Dermis microvascular lymphatic vessel endothelial cell (primary cell): ENCODE measurements at regions not wholly inside any gene's neighbourhood (a gene's known extent, or its start where the extent isn't known, plus 50 kb on each side); places are given as distances from the start of the nearest gene placed in this dataset.
"Not testable (repeated sequence)": the region's sequence is repeated elsewhere in the genome, so short reads cannot be mapped to it uniquely, and the experiment has no call there.

Experiments used
- DNase-seq, 2 donors: peaks; one replicate each; pipeline versions ENCODE4 v3.0.0 to v3.0.0-alpha.2; 2010; ENCODE audit warnings: low read depth in 2 of 2

DNA sequence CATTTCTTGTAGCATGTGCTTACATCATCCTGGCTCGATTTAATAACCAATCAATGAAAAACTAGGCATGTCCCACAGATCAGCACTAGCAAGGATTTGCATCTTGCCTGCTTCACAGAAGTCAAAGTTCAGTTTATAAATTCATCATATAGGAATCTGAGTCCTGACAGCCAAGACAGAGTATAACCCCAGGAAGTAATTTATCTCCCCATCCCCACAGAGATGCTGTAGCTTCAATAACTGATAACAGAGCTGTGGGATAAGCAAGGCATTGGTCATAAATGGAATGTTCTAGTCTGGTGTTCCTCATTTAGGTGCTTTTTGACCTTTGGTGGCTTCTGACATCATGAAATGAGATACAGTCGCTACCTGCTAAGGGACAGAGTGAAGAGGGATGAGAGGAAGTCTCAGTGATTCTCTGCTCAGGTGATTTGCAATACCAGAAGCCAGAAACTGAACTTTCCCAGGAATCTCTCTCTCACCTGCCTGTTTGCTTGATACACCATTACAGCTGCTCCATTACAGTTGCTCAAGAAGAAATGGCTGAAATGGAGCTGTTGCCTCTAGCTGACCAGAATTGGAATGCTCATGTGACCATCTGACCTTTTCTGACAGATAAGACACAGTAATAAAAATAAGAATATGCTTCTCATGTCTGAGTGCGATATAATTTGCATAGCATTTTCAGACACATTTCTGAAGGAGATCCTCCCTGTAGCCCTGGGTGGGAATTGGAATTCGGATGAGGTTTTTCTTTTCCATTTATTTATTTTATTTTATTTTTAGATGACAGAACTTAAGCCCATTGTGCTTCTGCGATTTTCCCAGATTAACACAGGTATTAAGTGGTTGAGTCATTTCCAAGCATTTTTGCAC, 217.1 kb upstream of the KCNMB2 start:
- no peak for DNase-seq

DNA sequence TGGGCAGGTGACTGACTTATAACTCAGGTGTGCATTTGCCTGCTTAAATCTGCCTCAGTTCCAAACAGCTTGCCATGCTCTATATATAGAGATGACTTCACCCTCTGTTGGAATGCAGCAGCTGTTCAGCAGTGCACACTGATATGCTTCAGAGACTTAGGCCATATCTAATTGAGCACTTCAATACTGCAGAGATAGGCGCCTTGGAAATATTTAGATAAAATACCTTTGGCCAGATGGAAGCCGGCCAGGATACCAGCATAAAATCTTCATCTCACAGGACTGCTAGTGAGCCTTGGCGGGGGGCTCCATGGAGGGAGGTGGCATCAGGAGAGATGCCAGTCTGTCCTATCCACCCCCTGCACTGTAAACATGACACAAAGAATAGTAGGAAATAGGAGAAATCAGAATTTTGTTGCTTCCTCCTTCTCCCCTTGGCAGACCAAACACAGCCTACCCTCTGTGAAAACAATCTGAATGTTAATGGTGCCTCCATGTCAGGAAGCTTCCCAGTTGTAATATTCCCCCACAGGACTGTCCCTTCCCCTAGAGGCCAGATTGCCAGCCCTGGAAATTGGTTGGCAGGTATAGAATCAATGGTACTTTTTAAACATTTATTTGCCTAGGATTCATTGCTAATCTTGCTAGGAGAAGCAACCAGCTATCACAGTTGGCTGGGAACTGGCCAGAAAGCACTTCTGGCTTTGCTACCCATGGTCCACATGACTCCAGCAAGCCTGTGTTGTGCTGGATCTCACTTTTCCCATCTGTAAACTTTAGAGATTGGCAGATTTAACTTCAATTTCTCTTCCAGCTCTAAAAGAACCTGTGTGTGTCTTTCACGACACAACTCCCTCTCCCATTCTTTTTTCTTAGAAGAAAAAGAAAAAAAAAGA, 215.5 kb upstream of the KCNMB2 start:
- peak; percentile 72 to 77 for DNase-seq

DNA sequence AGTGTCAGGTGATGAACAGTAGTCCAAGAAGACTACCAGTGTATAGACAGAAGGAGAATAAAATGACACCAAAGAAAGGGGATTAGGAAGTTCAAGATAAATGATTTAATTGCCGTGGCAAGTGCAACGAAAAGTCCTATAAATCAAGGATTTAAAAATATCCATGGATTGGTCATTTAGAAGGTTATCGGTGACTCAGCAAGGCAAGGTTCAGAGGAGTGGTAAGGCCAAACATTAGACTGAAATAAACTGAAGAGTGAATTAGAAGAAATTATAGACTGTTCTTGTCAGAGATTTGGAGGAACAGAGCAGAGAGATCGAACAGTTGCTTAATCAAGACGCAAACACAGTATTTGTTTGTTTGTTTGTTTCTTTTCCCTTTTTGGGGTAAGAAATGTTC, 211.9 kb upstream of the KCNMB2 start:
- DNase-seq: no peak

DNA sequence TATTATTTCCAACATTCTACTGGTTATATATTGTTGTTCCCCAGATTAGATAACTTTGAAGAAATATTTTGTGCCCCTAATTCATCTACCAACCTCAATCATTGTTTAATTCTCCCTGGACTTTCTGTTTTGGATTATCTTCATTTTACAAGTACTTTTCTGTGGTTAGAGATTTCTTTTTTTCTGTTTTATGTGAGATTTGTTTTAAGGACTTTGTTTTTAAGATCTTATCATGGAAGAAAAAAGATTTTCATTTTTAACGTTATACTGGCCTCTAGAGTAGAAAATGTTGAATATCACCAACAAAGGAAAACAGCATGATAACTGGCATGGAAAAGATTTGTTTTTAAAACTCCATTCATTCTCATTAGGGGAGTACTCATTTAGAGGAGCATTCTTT, 210.9 kb upstream of the KCNMB2 start:
- DNase-seq: peak; percentile 50 to 53

DNA sequence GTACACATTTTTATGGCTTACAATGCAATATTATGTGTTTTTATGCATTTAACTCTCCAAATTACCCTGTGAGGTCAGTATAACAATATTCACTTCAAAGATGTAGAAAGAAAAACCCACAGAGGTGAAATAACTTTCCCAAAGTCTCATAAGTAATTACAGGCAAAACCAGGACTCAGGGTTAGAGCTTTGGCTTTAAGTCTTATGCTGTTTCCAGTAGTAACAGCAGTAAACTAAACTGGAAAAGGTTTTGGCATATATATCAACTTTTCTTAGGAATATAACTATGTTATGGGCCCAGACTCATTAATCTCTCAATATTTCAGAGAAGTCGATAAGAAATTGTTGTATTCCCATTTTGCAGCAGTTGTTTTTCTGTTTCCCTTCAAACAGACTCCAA, 206.3 kb upstream of the KCNMB2 start:
- no peak for DNase-seq

DNA sequence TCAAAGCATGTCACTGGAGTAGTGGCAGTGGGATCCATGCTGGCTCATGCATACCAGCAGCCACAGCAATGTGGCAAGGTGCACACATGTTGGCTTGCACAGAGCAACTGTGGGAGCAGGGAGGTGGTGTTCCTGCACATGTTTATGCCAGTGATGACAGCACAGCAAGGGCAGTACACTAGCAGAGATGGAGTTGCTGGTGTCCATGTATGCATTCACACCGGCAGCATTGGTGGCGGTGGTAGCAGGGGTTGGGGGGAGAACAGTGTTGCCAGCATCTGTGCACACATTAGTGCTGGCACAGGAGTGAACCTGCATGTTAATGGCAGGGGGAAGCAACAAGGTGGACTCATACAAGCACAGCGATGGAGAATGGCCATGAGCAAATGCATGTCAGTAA, 202.0 kb upstream of the KCNMB2 start:
- DNase-seq: no peak

DNA sequence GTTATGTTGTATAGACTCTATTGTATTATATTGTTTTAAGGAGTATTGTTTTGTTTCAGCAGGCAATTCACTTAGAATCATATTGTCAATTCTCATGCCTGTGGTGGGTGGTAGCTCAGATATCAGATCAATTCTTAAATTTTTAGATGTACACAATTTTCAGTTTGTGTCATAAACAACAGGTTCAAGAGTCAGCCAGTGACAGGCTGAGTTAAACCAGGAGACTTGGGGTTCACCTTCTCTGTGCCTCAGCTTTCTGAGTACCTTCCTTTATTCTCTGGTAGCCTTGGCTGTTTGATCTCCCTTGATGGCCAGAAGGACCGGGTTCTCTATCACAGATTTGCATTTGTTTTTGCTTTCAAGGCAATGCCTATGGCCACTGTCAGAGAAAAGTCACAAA, 199.9 kb upstream of the KCNMB2 start:
- DNase-seq: no peak

DNA sequence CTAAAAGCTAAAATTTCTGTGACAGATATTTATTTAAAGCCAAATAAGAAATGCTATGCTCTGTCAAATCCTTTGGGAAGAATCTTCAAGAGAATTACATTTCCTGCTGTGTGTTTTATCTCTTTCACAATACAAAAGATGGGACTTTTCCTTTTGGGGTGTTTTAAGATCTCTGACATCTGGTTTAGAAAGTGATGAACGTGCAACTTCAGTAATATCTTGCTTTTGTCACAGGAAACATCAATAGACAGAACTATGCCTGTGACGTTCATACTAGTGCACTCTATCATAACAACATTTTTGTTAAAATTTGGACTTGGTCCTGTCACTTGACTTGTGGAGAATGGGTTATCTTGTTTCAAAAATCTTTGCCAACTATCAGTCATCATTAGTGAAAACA, 195.7 kb upstream of the KCNMB2 start:
- DNase-seq: no peak

DNA sequence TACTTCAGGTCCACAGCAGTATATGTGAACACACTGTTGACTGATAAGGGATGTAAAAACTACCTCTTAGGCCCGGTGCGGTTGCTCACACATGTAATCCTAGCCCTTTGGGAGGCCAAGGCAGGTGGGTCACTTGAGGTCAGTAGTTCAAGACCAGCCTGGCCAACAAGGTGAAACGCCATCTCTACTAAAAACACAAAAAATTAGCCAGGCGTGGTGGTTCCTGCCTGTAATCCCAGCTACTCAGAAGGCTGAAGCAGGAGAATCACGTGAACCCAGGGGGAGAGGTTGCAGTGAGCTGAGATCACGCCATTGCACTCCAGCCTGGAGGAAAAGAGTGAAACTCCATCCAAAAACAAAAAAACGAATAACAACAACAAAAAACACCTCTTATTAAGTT, 194.6 kb upstream of the KCNMB2 start:
- no peak for DNase-seq

DNA sequence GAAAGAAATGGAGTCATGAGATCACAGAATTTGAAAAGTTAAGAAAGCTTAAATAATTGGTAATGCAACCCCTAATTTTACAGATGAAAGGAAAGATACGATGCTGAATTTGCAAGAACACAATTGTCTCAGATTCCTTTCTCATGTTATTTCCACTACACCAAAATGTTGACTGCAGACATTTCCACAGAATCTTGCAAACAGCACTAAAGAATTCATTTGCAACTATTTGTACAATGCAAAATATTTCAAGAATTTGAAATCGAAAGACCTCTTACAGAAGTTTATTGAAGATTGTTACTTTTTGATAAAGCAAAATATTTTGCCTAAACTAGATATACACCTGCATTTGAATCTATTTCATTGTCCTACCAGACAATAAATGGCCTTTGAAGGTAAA, 194.1 kb upstream of the KCNMB2 start:
- no peak for DNase-seq

DNA sequence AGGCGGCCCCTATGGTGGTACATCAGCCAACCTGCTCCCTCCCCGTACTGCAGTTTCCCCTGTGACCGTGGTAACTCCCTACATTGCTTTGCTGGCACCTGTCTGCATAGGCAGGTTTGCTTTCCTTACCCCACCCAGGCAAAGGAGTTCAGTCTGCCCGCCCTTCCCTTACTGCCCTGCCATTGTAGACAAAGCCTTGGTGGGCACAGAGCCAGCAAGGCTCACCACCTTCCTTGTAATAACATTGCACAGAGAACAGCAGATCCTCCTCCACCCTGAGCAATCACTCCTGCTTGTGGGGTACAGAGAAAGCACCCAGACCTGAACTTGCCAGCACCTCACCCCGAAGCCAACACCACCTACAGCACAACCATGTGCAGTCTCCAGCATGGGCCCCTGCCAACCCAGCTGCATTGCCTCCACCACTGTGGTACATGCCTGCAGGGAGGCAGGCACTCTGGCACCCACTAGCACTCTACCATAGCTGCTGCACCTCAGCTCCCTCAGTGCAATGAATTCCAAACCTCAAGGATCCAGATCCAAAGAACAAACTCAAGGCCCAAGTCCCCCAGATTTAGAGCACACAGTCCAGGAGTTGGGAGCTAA, 192.7 kb upstream of the KCNMB2 start:
- no peak for DNase-seq

DNA sequence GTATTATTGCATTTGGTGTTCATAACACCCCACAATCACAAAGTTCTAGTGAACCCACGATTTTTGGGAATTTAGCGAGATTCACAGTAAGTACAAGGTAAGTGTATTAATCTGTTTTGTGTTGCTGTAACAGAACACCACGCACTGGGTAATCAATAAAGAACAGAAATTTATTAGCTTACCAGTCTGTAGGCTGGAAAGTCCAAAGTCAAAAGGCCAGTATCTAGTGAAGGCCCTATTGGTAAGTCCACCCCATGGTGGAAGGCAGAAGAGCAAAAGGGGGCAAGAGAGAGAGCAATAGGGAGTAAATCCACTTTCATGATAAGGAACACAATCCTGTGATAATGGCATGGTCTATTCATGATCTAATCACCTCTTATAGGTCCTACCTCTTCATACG, 190.3 kb upstream of the KCNMB2 start:
- DNase-seq: no peak

DNA sequence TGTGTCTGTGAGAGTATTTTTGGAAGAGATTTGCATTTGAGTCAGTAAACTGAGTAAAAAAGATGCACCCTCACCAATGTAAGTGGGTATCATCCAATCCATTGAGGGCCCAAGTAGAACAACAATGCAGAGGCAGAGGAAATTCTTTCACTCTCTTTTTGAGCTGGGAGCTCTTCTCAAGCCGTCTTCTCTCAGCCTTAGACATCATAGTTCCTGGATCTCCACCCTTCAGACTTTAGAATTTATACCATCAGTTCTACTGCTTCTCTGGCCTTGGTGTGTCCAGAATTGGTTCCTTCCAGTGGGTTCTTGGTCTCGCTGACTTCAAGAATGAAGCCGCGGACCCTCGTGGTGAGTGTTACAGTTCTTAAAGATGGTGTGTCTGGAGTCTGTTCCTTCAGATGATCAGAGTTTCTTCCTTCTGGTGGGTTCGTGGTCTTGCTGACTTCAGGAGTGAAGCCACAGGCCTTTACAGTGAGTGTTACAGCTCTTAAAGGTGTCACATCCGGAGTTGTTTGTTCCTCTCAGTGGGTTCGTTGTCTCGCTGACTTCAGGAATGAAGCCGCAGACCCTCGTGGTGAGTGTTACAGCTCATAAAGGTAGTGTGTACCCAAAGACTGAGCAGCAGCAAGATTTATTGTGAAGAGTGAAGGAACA, 187.5 kb upstream of the KCNMB2 start:
- not testable (repeated sequence) for DNase-seq

DNA sequence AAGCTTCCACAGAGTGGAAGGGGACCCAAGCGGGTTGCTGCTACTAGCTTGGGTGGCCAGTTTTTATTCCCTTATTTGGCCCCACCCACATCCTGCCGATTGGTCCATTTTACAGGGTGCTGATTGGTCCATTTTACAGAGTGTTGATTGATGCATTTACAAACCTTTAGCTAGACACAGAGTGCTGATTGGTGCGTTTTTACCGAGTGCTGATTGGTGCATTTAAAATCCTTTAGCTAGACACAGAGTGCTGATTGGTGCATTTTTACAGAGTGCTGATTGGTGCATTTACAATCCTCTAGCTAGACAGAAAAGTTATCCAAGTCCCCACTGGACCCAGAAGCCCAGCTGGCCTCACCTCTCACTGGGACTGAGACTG, 187.0 kb upstream of the KCNMB2 start:
- not testable (repeated sequence) for DNase-seq

DNA sequence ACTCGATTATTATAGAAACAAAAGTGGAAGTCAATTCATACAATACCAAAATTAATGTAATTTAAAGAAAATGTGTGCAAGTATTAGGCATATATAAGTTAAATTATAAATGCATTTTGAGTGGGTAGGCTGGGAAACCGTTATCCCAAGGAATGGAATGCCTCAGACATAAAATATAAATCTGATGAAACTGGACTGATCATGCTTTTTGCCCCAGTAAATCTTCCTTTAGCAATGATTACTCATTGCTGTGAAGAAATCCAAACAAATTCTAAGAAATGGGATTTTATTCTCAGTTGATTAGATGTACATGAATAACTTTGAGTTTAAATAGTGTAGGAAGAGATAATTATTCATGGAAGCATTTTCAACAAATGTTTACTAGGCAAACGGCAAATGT, 185.5 kb upstream of the KCNMB2 start:
- DNase-seq: no peak

DNA sequence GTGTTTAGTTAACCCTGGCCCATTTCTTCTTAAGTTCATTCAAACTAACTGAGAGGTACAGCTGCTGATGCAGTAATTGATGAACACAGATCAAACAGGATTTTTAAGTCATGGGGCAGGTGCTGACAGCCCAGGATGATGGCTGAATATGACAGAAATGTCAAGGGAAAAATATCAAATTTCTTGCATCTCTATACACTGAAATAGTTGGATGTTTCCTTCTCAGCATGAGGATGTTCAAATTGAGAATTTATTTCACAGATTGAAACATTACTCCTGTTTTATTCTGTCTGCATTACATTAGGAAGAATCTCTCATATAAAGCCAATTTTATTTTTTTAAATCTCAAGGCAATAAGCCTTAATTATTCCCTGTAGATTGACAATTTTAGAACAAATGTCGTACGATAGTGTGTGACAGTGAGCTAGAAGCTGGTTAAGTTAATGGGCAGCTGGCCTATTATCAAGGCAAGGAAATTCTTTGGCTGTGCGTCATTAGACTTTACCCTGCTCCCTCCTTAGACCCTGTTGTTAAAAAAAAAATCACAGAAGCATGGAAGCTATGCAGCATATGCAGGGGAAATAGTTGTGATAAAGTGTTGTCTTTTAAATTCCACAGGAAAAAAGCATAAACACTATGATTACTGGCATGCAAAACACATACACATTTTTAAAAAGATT, 183.8 kb upstream of the KCNMB2 start:
- peak in 1 of 2 donors; percentile 81 for DNase-seq

DNA sequence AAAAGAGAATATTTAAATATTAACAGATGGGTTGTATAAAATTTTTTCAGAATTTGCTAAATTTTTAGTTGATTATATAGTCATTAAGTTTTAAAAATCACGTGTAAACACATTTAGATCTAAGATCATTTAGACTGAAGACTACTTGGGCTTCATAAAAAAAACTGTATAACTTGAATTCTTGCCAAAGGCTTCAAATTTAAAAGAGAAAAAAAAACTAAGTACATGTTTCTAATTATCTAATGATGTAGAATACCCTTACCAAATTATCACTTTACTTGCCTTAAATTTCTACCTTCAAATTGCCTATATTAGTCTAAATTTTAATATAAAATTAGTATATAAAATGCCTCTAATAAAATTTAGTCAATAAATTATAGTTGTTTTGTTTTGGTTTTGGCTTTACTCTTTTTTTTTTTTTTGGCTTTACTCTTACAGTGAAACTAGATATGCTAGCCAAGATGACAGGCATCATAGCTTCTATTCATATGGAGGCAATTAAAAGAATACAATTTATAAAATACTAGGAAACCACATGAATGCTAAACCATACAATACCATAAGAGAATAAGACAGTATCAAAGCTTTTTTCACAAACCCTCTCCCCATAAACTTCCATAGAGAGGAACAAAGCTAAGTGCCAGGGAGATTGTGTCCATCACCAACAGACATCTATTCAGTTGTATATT, 183.1 kb upstream of the KCNMB2 start:
- no peak for DNase-seq

DNA sequence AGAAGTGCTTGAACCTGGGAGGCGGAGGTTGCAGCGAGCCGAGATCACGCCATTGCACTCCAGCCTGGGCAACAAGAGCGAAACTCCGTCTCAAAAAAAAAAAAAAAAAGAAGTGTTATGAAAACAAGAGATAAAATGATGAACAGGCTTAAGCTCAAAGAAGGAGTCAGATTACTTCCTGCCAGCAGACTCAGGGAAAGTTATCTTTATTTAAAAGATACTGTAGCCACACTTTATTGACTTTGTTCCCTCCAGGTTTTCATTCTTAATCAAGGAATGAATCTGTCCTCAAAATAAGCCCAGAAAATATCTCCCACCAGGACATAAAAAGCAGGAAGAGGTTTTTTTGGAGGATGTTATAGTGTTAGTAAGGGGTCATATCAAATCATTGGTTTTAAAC, 176.5 kb upstream of the KCNMB2 start:
- DNase-seq: no peak

DNA sequence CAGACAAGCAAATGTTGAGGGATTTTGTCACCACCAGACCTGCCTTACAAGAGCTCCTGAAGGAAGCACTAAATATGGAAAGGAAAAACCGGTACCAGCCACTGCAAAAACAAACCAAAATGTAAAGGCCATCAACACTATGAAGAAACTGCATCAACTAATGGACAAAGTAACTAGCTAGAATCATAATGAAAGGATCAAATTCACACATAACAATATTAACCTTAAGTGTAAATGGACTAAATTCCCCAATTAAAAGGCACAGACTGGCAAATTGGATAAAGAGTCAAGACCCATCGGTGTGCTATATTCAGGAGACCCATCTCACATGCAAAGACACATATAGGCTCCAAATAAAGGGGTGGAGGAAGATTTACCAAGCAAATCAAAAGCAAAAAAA, 173.2 kb upstream of the KCNMB2 start:
- not testable (repeated sequence) for DNase-seq

DNA sequence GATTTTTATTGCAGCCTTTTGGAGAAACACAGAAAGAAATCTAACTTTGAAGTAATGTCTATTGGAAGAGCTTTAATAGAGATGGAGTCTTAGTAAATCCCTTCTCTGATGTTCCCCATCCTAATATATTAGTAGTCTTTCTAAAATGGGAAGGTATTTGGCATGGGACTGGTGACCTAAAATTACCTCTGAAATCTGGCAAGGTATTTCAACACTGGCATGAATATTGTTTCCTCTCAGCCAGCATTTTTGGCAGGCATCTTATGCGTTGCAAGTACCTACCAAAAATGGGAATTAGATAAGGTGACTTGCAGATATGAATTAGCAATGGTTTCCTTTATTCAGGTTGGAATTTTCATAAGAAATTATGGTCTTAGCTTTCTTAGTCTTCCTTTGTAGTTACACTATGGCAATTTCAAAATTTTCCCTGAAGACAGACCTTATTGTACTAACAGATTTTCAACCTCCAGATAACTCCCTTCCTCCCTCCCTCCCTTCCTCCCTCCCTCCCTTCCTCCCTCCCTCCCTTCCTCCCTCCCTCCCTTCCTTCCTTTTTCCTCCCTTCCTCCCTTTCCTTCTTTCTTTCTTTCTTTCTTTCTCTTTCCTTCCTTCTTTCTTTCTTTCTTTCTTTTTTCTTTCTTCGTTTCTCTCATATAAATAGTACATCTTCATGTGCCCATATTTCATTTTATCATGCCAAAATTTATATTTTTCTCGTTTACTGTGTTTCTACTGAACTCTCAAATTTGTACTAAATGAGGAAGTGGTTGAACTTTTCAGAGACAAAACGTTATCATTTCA, 168.2 kb upstream of the KCNMB2 start:
- DNase-seq: peak in 1 of 2 donors; percentile 36
